Astrocyte (in vitro differentiated cells and primary cell): ENCODE measurements at regions not wholly inside any gene's neighbourhood (a gene's known extent, or its start where the extent isn't known, plus 50 kb on each side); places are given as distances from the start of the nearest gene placed in this dataset.

Experiments
- DNase-seq: peaks from one replicate; pipeline ENCODE4 v3.0.0-alpha.2; 2010; ENCODE audit warnings: low read depth
- FAIRE-seq: peaks from 2 replicates; lab custom pipeline; 2011; peaks lifted over from hg19 to GRCh38; lab: Jason Lieb, UNC
- H2AFZ ChIP-seq: 2 replicates; pipeline ENCODE4 v1.6.0; 2012; ENCODE audit warnings: low read depth, low read length, inconsistent platforms
- H3K27ac ChIP-seq: 2 replicates; pipeline ENCODE4 v1.5.1; 2011; ENCODE audit warnings: low read depth, low read length, inconsistent platforms
- H3K27me3 ChIP-seq: 2 replicates; pipeline ENCODE4 v1.6.0; 2011; ENCODE audit warnings: low read length, inconsistent platforms; ENCODE audit not compliant: insufficient read depth
- H3K36me3 ChIP-seq: 2 replicates; pipeline ENCODE4 v1.5.1; 2011; ENCODE audit warnings: low read length, inconsistent platforms; ENCODE audit not compliant: insufficient read depth
- H3K4me1 ChIP-seq: 2 replicates; pipeline ENCODE4 v1.5.1; 2011; ENCODE audit warnings: low read length, inconsistent platforms; ENCODE audit not compliant: insufficient read depth
- H3K4me2 ChIP-seq: 2 replicates; pipeline ENCODE4 v1.6.0; 2012; ENCODE audit warnings: low read length, inconsistent platforms
- H3K4me3 ChIP-seq: 2 replicates; pipeline ENCODE4 v1.5.1; 2011; ENCODE audit warnings: low read depth, mild to moderate bottlenecking, low read length, inconsistent platforms; ENCODE audit not compliant: insufficient read depth
- H3K79me2 ChIP-seq: 2 replicates; pipeline ENCODE4 v1.6.0; 2012; ENCODE audit warnings: mild to moderate bottlenecking, low read length, inconsistent platforms; ENCODE audit not compliant: insufficient read depth
- H3K9ac ChIP-seq: 2 replicates; pipeline ENCODE4 v1.6.0; 2012; ENCODE audit warnings: mild to moderate bottlenecking, low read length, inconsistent platforms
- H3K9me3 ChIP-seq: 2 replicates; pipeline ENCODE4 v1.5.1; 2012; ENCODE audit warnings: low read depth, mild to moderate bottlenecking, low read length, inconsistent platforms; ENCODE audit not compliant: insufficient read depth
- H4K20me1 ChIP-seq: 2 replicates; pipeline ENCODE4 v1.6.0; 2012; ENCODE audit warnings: low read length, inconsistent platforms; ENCODE audit not compliant: insufficient read depth
- H3K27ac Mint-ChIP-seq: one replicate; pipeline ENCODE4 v1.8.0; 2021; ENCODE audit warnings: mild to moderate bottlenecking, mixed read lengths; ENCODE audit not compliant: unreplicated experiment
- H3K27me3 Mint-ChIP-seq: one replicate; pipeline ENCODE4 v1.8.0; 2021; ENCODE audit warnings: low read depth, mixed read lengths; ENCODE audit not compliant: unreplicated experiment
- H3K36me3 Mint-ChIP-seq: one replicate; pipeline ENCODE4 v1.8.0; 2021; ENCODE audit warnings: low read depth, mixed read lengths; ENCODE audit not compliant: unreplicated experiment
- H3K4me1 Mint-ChIP-seq: one replicate; pipeline ENCODE4 v1.8.0; 2021; ENCODE audit warnings: low read depth, mixed read lengths; ENCODE audit not compliant: unreplicated experiment
- H3K4me3 Mint-ChIP-seq: one replicate; pipeline ENCODE4 v1.8.0; 2021; ENCODE audit warnings: mild to moderate bottlenecking, moderate library complexity, mixed read lengths; ENCODE audit not compliant: unreplicated experiment
- H3K9me3 Mint-ChIP-seq: one replicate; pipeline ENCODE4 v1.8.0; 2021; ENCODE audit warnings: mild to moderate bottlenecking, mixed read lengths; ENCODE audit not compliant: unreplicated experiment
- CTCF ChIP-seq: IDR thresholded peaks from 2 replicates; pipeline ENCODE4 v1.5.1; 2011; ENCODE audit warnings: low read depth, mild to moderate bottlenecking, inconsistent platforms, low read length, moderate library complexity; ENCODE audit not compliant: insufficient read depth
- EZH2 ChIP-seq: IDR thresholded peaks from 2 replicates; pipeline ENCODE4 v1.6.1; 2012; ENCODE audit warnings: mild to moderate bottlenecking, low read length, inconsistent platforms; ENCODE audit not compliant: insufficient read depth

GRCh38 chr5:2995035-2995434, 243.6 kb upstream of the IRX2 start:
- Mint-ChIP-seq H3K4me1 (peaks cover 21% of the 10 kb centered on the region), H3K4me3 (no peak overlapping the region), H3K9me3 (peaks cover 3% of the 10 kb centered on the region), H3K27me3 (peaks cover 15% of the 10 kb centered on the region), H3K27ac (no peak overlapping the region), H3K36me3 (no peaks in the 10 kb centered on the region)
- no peak for FAIRE-seq
- Histone ChIP-seq H3K9ac (no peak overlapping the region), H3K4me1 (no peaks in the 10 kb centered on the region), H4K20me1 (no peaks in the 10 kb centered on the region), H3K9me3 (no peaks in the 10 kb centered on the region), H3K4me2 (no peak overlapping the region), H3K4me3 (no peak overlapping the region), H3K27me3 (no peaks in the 10 kb centered on the region), H3K79me2 (no peaks in the 10 kb centered on the region), H3K27ac (no peak overlapping the region), H2AFZ (no peak overlapping the region), H3K36me3 (no peaks in the 10 kb centered on the region)
- TF ChIP-seq CTCF = no peak
- TF ChIP-seq EZH2 = no peak
- DNase-seq = no peak

- FAIRE-seq (no peak), DNase-seq (no peak)
- Mint-ChIP-seq H3K36me3 (no peaks in the 10 kb centered on the region), H3K4me3 (no peak overlapping the region), H3K27ac (no peak overlapping the region), H3K9me3 (peaks cover 3% of the 10 kb centered on the region), H3K4me1 (peaks cover 20% of the 10 kb centered on the region), H3K27me3 (peaks cover 13% of the 10 kb centered on the region)
- Histone ChIP-seq H3K27ac (no peak overlapping the region), H4K20me1 (no peaks in the 10 kb centered on the region), H3K27me3 (no peaks in the 10 kb centered on the region), H3K79me2 (no peaks in the 10 kb centered on the region), H2AFZ (no peak overlapping the region), H3K4me3 (no peak overlapping the region), H3K4me1 (no peaks in the 10 kb centered on the region), H3K9me3 (peaks cover 2% of the 10 kb centered on the region), H3K4me2 (no peak overlapping the region), H3K36me3 (no peaks in the 10 kb centered on the region), H3K9ac (no peak overlapping the region)
- TF ChIP-seq CTCF (no peak), EZH2 (no peak)
These were observed 242.3 kb upstream of the IRX2 start for GRCh38 chr5:2993771-2994170.

- Histone ChIP-seq H3K27me3 (no peaks in the 10 kb centered on the region), H3K4me2 (no peak overlapping the region), H3K9ac (no peak overlapping the region), H3K36me3 (no peaks in the 10 kb centered on the region), H3K79me2 (no peaks in the 10 kb centered on the region), H3K9me3 (peaks cover 2% of the 10 kb centered on the region), H2AFZ (no peak overlapping the region), H3K4me3 (no peak overlapping the region), H3K4me1 (no peaks in the 10 kb centered on the region), H3K27ac (no peak overlapping the region), H4K20me1 (no peaks in the 10 kb centered on the region)
- Mint-ChIP-seq H3K9me3 (peaks cover 3% of the 10 kb centered on the region), H3K27ac (no peak overlapping the region), H3K36me3 (no peaks in the 10 kb centered on the region), H3K4me1 (peaks cover 18% of the 10 kb centered on the region), H3K4me3 (no peak overlapping the region), H3K27me3 (peaks cover 10% of the 10 kb centered on the region)
- FAIRE-seq (no peak), DNase-seq (no peak)
- TF ChIP-seq CTCF (no peak), EZH2 (no peak)
These were observed 241.8 kb upstream of the IRX2 start for GRCh38 chr5:2993301-2993700.
